ENCODE measurements at regions not wholly inside any gene's neighbourhood (a gene's known extent, or its start where the extent isn't known, plus 50 kb on each side); places are given as distances from the start of the nearest gene placed in this dataset.
"Not testable (repeated sequence)": the region's sequence is repeated elsewhere in the genome, so short reads cannot be mapped to it uniquely, and the experiment has no call there.

DNA sequence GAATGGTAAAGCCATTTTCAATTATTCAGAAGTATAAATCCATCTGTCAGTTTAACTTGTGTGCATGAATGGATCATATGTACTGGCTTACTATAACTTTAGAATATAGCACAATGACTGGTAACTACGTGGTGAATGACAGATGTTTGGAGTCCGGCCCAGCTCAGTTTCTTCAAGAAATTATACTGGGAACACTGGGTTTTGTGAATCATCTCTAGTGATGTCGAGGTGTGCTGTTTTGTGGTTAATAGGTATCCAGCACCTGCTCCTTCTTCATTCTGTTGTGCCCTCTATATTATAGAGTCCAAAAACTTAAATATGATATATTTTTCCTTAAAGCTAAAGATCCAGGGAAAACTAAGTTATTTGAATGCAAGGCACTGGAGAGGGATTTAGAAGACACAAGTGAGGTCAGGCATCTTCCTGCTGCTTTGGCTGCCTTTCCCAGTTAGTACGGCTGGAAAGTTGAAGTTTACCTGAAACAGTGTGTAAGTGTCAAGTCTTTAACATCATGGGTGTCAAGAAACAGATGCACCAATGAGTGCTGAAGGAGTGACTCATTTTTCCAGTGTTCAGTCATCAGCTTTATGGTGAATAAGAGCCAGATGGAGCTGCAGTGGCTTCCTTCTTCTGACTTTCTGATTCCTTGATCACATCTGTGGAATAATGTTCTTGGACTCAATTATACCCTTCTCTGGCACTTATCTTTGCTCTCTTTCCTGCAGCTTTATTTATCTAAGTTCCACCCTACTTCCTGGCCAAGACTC lies 1079.5 kb upstream of the CELF4 start:
- no peak overlapping the region for H3K4me3 ChIP-seq (ENCODE audit: low read depth, low read length)
- 100% methylated on average over 1 of the region's 4 CpGs for WGBS (ENCODE audit: insufficient coverage)
- H3K27ac ChIP-seq (ENCODE audit: low read depth, low read length): no peak overlapping the region
- no peaks in the 10 kb centered on the region for H3K9me3 ChIP-seq (ENCODE audit: control insufficient read depth, insufficient read depth, low read length)
- no peaks in the 10 kb centered on the region for H3K4me1 ChIP-seq (ENCODE audit: control insufficient read depth, insufficient read depth, low read length)
- no peaks in the 10 kb centered on the region for H3K27me3 ChIP-seq (ENCODE audit: control insufficient read depth, insufficient read depth, low read length)
- no peaks in the 10 kb centered on the region for H3K36me3 ChIP-seq (ENCODE audit: control insufficient read depth, insufficient read depth, low read length)
- no peak for DNase-seq (ENCODE audit: low read depth in 4 of 6, low spot score in 6 of 6)

DNA sequence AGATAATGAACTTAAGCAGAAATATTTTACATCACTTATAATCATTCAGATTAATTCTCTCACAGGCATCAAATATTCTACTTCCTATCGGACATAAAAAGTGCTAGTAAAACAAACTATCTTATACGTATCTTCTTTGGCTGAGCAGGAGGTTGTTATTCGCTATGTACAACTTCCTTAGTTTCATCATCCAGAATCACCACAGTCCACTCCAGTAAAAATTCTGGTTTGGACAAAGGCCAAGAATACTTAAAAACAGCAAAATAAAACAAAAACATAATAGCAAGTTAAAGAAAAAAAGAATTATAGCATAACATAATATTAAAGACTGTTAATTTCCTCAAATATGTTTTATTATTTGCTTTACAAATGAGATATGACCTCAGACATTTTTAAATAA lies 1077.1 kb upstream of the CELF4 start:
- Histone ChIP-seq H3K9me3 (ENCODE audit: control insufficient read depth, insufficient read depth, low read length) (peaks cover 2% of the 10 kb centered on the region), H3K4me1 (ENCODE audit: control insufficient read depth, insufficient read depth, low read length) (no peaks in the 10 kb centered on the region), H3K36me3 (ENCODE audit: control insufficient read depth, insufficient read depth, low read length) (no peaks in the 10 kb centered on the region), H3K27me3 (ENCODE audit: control insufficient read depth, insufficient read depth, low read length) (no peaks in the 10 kb centered on the region), H3K27ac (ENCODE audit: low read depth, low read length) (no peak overlapping the region), H3K4me3 (ENCODE audit: low read depth, low read length) (no peak overlapping the region)
- no CpG with 5 or more reads among the region's 3 CpGs for WGBS (ENCODE audit: insufficient coverage)
- DNase-seq (ENCODE audit: low read depth in 4 of 6, low spot score in 6 of 6): no peak

DNA sequence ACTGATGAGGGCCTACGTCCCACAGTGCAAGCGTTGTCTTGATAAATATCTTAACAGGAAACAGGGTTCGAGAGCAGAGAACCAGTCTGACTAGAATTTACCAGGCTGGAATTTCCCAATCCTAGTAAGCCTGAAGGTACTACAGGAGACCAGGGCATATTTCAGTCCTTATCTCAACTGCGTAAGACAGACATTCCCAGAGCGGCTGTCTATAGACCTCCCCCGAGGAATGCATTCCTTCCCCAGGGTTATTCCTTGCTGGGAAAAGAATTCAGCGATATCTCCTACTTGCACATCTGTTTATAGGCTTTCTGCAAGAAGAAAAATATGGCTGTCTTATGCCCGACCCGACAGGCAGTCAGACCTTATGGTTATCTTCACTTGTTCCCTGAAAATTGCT lies 1074.1 kb upstream of the CELF4 start:
- H3K27ac ChIP-seq (ENCODE audit: low read depth, low read length); H3K4me3 ChIP-seq (ENCODE audit: low read depth, low read length); H3K36me3 ChIP-seq (ENCODE audit: control insufficient read depth, insufficient read depth, low read length); H3K9me3 ChIP-seq (ENCODE audit: control insufficient read depth, insufficient read depth, low read length); H3K27me3 ChIP-seq (ENCODE audit: control insufficient read depth, insufficient read depth, low read length); H3K4me1 ChIP-seq (ENCODE audit: control insufficient read depth, insufficient read depth, low read length); DNase-seq (ENCODE audit: low read depth in 4 of 6, low spot score in 6 of 6): not testable (repeated sequence)
- WGBS (ENCODE audit: insufficient coverage): 97% methylated on average over 7 of the region's 9 CpGs

DNA sequence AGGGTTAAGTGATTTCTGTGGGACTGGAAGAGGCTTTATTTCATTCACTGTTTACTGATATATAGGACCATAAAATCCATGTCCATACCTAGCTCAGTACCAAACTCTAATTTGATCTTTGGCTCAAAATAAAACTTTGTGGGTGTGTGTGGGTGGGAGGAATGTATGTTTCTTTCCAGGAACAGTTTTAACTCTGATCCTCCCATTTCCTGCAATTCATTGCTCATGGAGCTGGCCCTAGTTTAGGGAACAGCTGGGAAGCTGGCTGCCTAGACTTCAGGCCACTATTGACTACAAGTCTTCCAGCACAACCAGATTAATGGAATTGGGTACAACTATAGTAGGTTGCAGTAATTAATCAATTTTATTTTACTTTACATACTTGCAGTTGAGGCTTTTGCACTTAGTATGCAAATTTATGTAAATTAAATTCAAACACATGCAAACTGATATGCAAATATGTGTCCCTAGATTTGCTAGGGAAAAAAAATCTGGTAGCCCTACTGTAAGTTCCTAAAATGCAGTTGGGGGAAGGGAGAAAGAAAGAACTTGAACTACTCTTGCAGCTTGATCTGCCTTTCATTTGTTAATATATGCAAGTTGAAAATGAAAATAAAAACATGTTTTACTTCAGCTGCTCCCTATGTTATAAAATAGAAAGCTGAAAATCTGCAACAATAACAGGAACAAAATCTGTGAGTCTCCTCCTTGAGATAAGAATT lies 1070.3 kb upstream of the CELF4 start:
- no peaks in the 10 kb centered on the region for H3K36me3 ChIP-seq (ENCODE audit: control insufficient read depth, insufficient read depth, low read length)
- peak in 2 of 6 donors; percentile 27 to 88 for DNase-seq (ENCODE audit: low read depth in 4 of 6, low spot score in 6 of 6)
- no peak overlapping the region for H3K27ac ChIP-seq (ENCODE audit: low read depth, low read length)
- peaks cover 2% of the 10 kb centered on the region for H3K9me3 ChIP-seq (ENCODE audit: control insufficient read depth, insufficient read depth, low read length)
- no peaks in the 10 kb centered on the region for H3K4me1 ChIP-seq (ENCODE audit: control insufficient read depth, insufficient read depth, low read length)
- no peak overlapping the region for H3K4me3 ChIP-seq (ENCODE audit: low read depth, low read length)
- no peaks in the 10 kb centered on the region for H3K27me3 ChIP-seq (ENCODE audit: control insufficient read depth, insufficient read depth, low read length)

DNA sequence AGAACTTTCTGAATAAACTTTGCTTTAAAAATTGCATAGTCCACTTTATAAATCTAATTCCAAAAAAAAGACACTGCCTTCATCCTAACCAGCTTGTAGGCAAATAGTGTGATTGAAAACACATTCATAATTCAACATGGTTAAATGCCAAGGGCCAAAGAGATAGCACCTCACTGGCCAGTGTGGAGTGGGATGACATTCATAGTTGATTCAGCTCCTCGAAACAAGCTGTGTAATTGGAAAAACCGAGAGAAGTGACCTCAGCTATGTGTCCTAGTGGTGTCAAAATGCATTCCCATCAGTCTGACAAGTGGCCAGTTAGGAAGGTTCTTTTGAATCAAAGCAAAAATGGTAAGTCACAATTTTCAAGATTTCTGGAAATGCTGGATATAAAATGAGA lies 1068.5 kb upstream of the CELF4 start:
- 88% methylated on average over 2 of the region's 2 CpGs for WGBS (ENCODE audit: insufficient coverage)
- no peak for DNase-seq (ENCODE audit: low read depth in 4 of 6, low spot score in 6 of 6)

DNA sequence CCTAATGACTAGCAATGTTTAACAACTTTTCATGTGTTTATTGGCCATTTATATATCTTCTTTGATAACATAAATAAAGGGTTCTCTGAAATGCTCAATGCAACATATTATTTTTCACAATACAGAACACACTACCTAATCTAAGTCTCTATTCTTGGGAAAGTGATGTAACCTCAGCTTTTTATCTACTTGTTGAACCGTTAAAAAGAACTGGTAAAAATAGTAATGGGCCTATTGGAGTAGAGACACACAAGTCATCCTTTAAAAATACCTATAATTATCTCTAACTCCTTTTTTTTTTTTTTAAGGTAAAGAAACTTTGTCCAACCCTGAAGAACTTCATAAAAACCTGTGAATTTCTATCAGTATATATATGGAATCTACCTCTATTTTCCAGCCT lies 1067.7 kb upstream of the CELF4 start:
- no CpG with 5 or more reads among the region's 1 CpG for WGBS (ENCODE audit: insufficient coverage)
- H3K27me3 ChIP-seq (ENCODE audit: control insufficient read depth, insufficient read depth, low read length): no peaks in the 10 kb centered on the region

More for the DNA sequence above, 1068.5 kb upstream of the CELF4 start:
- Histone ChIP-seq H3K4me1 (ENCODE audit: control insufficient read depth, insufficient read depth, low read length) (no peaks in the 10 kb centered on the region), H3K9me3 (ENCODE audit: control insufficient read depth, insufficient read depth, low read length) (no peaks in the 10 kb centered on the region), H3K36me3 (ENCODE audit: control insufficient read depth, insufficient read depth, low read length) (no peaks in the 10 kb centered on the region), H3K27me3 (ENCODE audit: control insufficient read depth, insufficient read depth, low read length) (no peaks in the 10 kb centered on the region), H3K27ac (ENCODE audit: low read depth, low read length) (no peak overlapping the region), H3K4me3 (ENCODE audit: low read depth, low read length) (no peak overlapping the region)

DNA sequence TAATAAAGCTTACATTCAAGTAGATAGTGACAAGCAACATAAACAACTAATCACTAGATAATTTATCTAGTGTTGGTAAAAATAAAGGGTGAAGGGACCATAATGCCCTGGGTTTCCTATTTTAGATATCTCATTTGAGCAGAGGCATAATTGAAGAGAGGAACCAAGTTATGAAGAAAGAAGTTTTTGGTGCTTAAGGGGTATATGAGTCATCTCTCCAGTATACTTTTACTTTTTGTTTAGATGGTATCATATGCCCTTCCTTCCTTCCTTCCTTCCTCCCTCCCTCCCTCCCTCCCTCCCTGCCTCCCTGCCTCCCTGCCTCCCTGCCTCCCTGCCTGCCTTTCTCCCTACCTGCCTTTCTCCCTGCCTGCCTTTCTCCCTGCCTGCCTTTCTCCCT lies 1053.5 kb upstream of the CELF4 start:
- no peak for DNase-seq (ENCODE audit: low read depth in 4 of 6, low spot score in 6 of 6)
- Histone ChIP-seq H3K4me3 (ENCODE audit: low read depth, low read length) (no peak overlapping the region), H3K27me3 (ENCODE audit: control insufficient read depth, insufficient read depth, low read length) (no peaks in the 10 kb centered on the region), H3K27ac (ENCODE audit: low read depth, low read length) (no peak overlapping the region), H3K36me3 (ENCODE audit: control insufficient read depth, insufficient read depth, low read length) (no peaks in the 10 kb centered on the region), H3K4me1 (ENCODE audit: control insufficient read depth, insufficient read depth, low read length) (no peaks in the 10 kb centered on the region), H3K9me3 (ENCODE audit: control insufficient read depth, insufficient read depth, low read length) (peaks cover 3% of the 10 kb centered on the region)

More for the DNA sequence above, 1067.7 kb upstream of the CELF4 start:
- H3K27ac ChIP-seq (ENCODE audit: low read depth, low read length): no peak overlapping the region
- H3K36me3 ChIP-seq (ENCODE audit: control insufficient read depth, insufficient read depth, low read length): no peaks in the 10 kb centered on the region
- H3K4me3 ChIP-seq (ENCODE audit: low read depth, low read length): no peak overlapping the region
- no peaks in the 10 kb centered on the region for H3K4me1 ChIP-seq (ENCODE audit: control insufficient read depth, insufficient read depth, low read length)
- DNase-seq (ENCODE audit: low read depth in 4 of 6, low spot score in 6 of 6): no peak
- H3K9me3 ChIP-seq (ENCODE audit: control insufficient read depth, insufficient read depth, low read length): no peaks in the 10 kb centered on the region

DNA sequence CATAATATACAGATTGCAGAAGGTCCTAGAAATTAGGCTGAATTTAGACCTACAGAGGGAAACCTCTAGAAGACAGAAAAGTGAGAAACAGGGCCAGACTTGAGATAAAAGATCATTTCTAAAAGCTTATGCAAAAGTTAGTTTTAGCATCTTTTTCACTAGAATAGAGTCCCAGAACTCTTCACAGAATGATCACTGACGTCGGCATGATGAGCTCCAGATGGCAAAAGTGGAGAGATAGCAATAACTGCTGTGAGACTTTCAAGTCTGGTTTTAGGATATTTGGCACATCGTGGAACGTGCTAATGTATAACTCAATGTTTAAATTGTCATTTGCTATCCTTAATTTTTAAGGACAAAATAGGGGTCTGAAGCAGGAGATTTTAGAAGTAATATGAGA lies 1050.7 kb upstream of the CELF4 start:
- no peaks in the 10 kb centered on the region for H3K9me3 ChIP-seq (ENCODE audit: control insufficient read depth, insufficient read depth, low read length)
- peak in 1 of 6 donors; percentile 79 for DNase-seq (ENCODE audit: low read depth in 4 of 6, low spot score in 6 of 6)
- no peaks in the 10 kb centered on the region for H3K36me3 ChIP-seq (ENCODE audit: control insufficient read depth, insufficient read depth, low read length)
- no peaks in the 10 kb centered on the region for H3K27me3 ChIP-seq (ENCODE audit: control insufficient read depth, insufficient read depth, low read length)
- H3K4me1 ChIP-seq (ENCODE audit: control insufficient read depth, insufficient read depth, low read length): no peaks in the 10 kb centered on the region
- no peak overlapping the region for H3K4me3 ChIP-seq (ENCODE audit: low read depth, low read length)
- no peak overlapping the region for H3K27ac ChIP-seq (ENCODE audit: low read depth, low read length)
- 100% methylated on average over 2 of the region's 4 CpGs for WGBS (ENCODE audit: insufficient coverage)

DNA sequence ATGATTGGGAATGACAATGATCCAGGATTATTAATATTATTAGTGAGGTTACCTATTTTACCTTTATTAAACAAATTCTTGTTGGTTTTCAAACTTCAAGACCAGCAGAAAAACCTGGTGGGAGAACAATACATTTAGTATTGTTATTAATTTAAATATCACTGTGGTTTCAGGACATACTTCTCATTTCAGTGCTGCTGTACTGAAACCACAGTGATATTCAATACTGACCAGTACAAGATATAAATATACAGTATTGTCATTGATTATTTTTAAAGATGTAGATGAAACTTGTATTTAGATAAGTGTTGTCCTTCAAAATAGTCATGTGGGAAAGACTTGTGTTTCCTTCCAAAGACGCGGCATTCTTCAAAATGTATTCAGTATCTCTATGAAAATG lies 1047.3 kb upstream of the CELF4 start:
- H3K27me3 ChIP-seq (ENCODE audit: control insufficient read depth, insufficient read depth, low read length): no peaks in the 10 kb centered on the region
- 100% methylated on average over 1 of the region's 2 CpGs for WGBS (ENCODE audit: insufficient coverage)
- H3K36me3 ChIP-seq (ENCODE audit: control insufficient read depth, insufficient read depth, low read length): no peaks in the 10 kb centered on the region
- H3K4me1 ChIP-seq (ENCODE audit: control insufficient read depth, insufficient read depth, low read length): no peaks in the 10 kb centered on the region
- no peak overlapping the region for H3K4me3 ChIP-seq (ENCODE audit: low read depth, low read length)
- H3K9me3 ChIP-seq (ENCODE audit: control insufficient read depth, insufficient read depth, low read length): no peaks in the 10 kb centered on the region
- H3K27ac ChIP-seq (ENCODE audit: low read depth, low read length): no peak overlapping the region
- DNase-seq (ENCODE audit: low read depth in 4 of 6, low spot score in 6 of 6): no peak
